ENCODE measurements at regions not wholly inside any gene's neighbourhood (a gene's known extent, or its start where the extent isn't known, plus 50 kb on each side); places are given as distances from the start of the nearest gene placed in this dataset.
"Not testable (repeated sequence)": the region's sequence is repeated elsewhere in the genome, so short reads cannot be mapped to it uniquely, and the experiment has no call there.

DNA sequence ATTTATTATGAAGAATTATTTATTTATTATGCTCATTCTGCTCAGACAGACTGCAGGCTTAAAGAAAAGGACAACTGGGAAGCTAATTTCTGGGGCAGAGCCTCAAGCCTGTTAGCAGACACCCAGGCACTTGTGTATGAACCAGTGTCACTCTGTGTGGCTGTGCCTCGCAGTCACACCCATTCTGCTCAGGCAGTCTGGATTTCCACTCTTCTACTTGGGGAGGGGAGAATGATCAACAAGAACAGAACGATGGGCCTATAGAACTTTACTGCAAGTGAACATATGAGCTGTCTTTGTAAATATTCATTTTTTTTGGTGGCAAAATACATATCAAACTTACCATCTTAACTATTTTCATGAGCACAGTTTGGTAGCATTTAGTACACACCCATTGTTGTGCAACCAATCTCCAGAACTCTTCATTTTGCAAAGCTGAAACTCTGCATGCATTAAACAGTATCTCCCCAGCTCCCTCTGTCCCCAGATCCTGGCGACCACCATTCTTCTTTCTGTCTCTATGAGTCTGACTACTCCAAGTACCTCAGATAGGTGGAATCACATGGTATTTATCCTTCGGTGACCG lies 181.7 kb downstream of the NUFIP1 start:
- peaks cover 12% of the 10 kb centered on the region for H3K4me1 ChIP-seq (ENCODE audit: control insufficient read depth, insufficient read depth, low read length)
- H3K27me3 ChIP-seq (ENCODE audit: control insufficient read depth, insufficient read depth, low read length) = no peaks in the 10 kb centered on the region
- no peak overlapping the region for H3K4me3 ChIP-seq (ENCODE audit: low read depth, low read length)
- H3K27ac ChIP-seq (ENCODE audit: low read depth, low read length) = no peak overlapping the region
- no peaks in the 10 kb centered on the region for H3K36me3 ChIP-seq (ENCODE audit: control insufficient read depth, insufficient read depth, low read length)
- no peaks in the 10 kb centered on the region for H3K9me3 ChIP-seq (ENCODE audit: control insufficient read depth, insufficient read depth, low read length)
- WGBS (ENCODE audit: insufficient coverage) = 100% methylated on average over 1 of the region's 5 CpGs
- DNase-seq (ENCODE audit: low read depth in 4 of 6, low spot score in 6 of 6) = no peak

DNA sequence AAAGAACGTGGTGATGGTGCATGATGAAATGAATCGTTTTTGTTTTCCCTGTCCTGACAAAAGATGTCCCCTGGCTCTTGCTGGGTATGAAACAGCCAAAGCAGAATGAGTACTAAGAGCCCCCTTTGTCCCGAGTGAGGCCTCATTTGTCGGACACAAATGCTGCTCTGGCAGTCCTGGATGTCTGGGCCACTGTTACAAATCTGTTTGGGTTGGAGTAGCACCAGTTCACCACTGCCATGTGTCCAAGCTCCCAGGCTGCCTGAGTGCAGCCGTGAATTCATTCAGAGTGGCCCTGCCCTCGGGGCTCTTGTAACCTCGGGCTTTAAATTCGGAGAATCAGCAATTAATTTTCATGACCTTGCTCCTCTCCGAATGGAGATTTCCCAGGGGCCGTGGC lies 182.4 kb downstream of the NUFIP1 start:
- Histone ChIP-seq H3K9me3 (ENCODE audit: control insufficient read depth, insufficient read depth, low read length) (no peaks in the 10 kb centered on the region), H3K27me3 (ENCODE audit: control insufficient read depth, insufficient read depth, low read length) (no peaks in the 10 kb centered on the region), H3K4me1 (ENCODE audit: control insufficient read depth, insufficient read depth, low read length) (peaks cover 12% of the 10 kb centered on the region), H3K36me3 (ENCODE audit: control insufficient read depth, insufficient read depth, low read length) (no peaks in the 10 kb centered on the region), H3K4me3 (ENCODE audit: low read depth, low read length) (no peak overlapping the region), H3K27ac (ENCODE audit: low read depth, low read length) (no peak overlapping the region)
- WGBS (ENCODE audit: insufficient coverage) = 49% methylated on average over 10 of the region's 10 CpGs
- DNase-seq (ENCODE audit: low read depth in 4 of 6, low spot score in 6 of 6) = peak in 3 of 6 donors; percentile 28 to 75 (median 33)

DNA sequence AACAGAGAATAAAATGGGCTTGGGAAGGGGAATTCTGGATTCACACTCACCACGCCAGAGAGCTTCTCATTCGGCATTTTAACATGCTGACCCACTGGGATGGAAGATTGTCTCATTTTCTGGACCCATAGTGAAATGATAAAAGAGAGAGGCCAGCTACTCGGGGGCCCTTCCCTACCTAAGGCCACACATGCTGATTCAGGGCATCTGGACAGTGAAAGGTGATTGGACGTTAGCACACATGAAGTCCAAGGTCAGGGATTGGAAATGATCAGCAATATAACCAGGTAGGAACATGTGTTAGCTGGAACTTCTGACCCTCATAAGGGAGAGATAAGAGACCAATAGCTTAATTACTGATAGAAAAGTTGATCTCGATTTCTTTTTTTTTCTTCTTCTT lies 183.7 kb downstream of the NUFIP1 start:
- no peaks in the 10 kb centered on the region for H3K27me3 ChIP-seq (ENCODE audit: control insufficient read depth, insufficient read depth, low read length)
- no peak overlapping the region for H3K27ac ChIP-seq (ENCODE audit: low read depth, low read length)
- no peaks in the 10 kb centered on the region for H3K36me3 ChIP-seq (ENCODE audit: control insufficient read depth, insufficient read depth, low read length)
- H3K9me3 ChIP-seq (ENCODE audit: control insufficient read depth, insufficient read depth, low read length) = no peaks in the 10 kb centered on the region
- 100% methylated on average over 2 of the region's 5 CpGs for WGBS (ENCODE audit: insufficient coverage)
- DNase-seq (ENCODE audit: low read depth in 4 of 6, low spot score in 6 of 6) = no peak
- no peak overlapping the region for H3K4me3 ChIP-seq (ENCODE audit: low read depth, low read length)
- H3K4me1 ChIP-seq (ENCODE audit: control insufficient read depth, insufficient read depth, low read length) = peaks cover 12% of the 10 kb centered on the region

DNA sequence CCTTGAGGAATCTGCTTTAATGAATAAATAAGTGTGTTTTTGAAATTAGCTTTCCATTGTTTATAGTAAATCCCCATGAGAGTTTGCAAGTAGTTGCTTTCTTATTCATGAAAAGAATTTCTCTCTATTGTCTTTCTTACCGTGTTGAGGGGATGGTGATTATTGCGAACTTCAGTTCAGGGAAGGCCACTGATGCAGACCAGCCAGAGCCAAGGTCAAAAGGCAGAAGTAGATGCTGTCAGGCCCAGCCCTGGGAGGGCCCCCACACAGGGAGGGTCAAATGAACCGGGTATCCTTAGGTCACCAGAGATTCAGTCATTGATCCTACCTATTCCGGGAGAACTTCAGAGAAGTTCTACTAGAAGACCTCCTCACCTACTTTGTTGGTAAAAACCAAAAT lies 185.9 kb downstream of the NUFIP1 start:
- Histone ChIP-seq H3K4me1 (ENCODE audit: control insufficient read depth, insufficient read depth, low read length) (peaks cover 12% of the 10 kb centered on the region), H3K9me3 (ENCODE audit: control insufficient read depth, insufficient read depth, low read length) (no peaks in the 10 kb centered on the region), H3K27ac (ENCODE audit: low read depth, low read length) (no peak overlapping the region), H3K36me3 (ENCODE audit: control insufficient read depth, insufficient read depth, low read length) (no peaks in the 10 kb centered on the region), H3K27me3 (ENCODE audit: control insufficient read depth, insufficient read depth, low read length) (no peaks in the 10 kb centered on the region), H3K4me3 (ENCODE audit: low read depth, low read length) (no peak overlapping the region)
- 94% methylated on average over 3 of the region's 4 CpGs for WGBS (ENCODE audit: insufficient coverage)
- peak in 1 of 6 donors; percentile 21 for DNase-seq (ENCODE audit: low read depth in 4 of 6, low spot score in 6 of 6)

DNA sequence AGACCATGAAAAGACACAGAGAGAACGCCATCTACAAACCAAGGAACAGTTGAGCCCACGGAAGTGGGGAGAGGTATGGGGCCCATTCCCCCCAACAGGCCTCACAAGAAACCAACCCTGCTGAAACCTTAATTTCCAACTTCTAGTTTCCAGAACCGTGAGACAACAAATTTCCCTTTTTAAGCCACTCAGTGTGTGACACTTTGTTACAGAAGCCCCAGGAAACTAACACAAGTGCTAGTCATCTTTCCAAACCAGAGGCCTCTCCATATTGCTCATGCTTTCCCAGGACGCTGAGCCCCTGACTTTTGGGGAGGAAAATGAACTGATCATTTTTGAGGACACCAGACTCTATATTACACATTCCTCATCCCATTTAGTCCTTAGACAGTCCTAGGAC lies 186.8 kb downstream of the NUFIP1 start:
- H3K36me3 ChIP-seq (ENCODE audit: control insufficient read depth, insufficient read depth, low read length) = no peaks in the 10 kb centered on the region
- 88% methylated on average over 1 of the region's 4 CpGs for WGBS (ENCODE audit: insufficient coverage)
- no peaks in the 10 kb centered on the region for H3K27me3 ChIP-seq (ENCODE audit: control insufficient read depth, insufficient read depth, low read length)
- no peak overlapping the region for H3K4me3 ChIP-seq (ENCODE audit: low read depth, low read length)
- DNase-seq (ENCODE audit: low read depth in 4 of 6, low spot score in 6 of 6) = no peak
- no peaks in the 10 kb centered on the region for H3K9me3 ChIP-seq (ENCODE audit: control insufficient read depth, insufficient read depth, low read length)
- no peak overlapping the region for H3K27ac ChIP-seq (ENCODE audit: low read depth, low read length)
- peaks cover 12% of the 10 kb centered on the region for H3K4me1 ChIP-seq (ENCODE audit: control insufficient read depth, insufficient read depth, low read length)

- 87% methylated on average over 4 of the region's 4 CpGs for WGBS (ENCODE audit: insufficient coverage)
- Histone ChIP-seq H3K27ac (ENCODE audit: low read depth, low read length) (no peak overlapping the region), H3K4me3 (ENCODE audit: low read depth, low read length) (no peak overlapping the region), H3K4me1 (ENCODE audit: control insufficient read depth, insufficient read depth, low read length) (peaks cover 8% of the 10 kb centered on the region), H3K27me3 (ENCODE audit: control insufficient read depth, insufficient read depth, low read length) (no peaks in the 10 kb centered on the region), H3K36me3 (ENCODE audit: control insufficient read depth, insufficient read depth, low read length) (no peaks in the 10 kb centered on the region), H3K9me3 (ENCODE audit: control insufficient read depth, insufficient read depth, low read length) (no peaks in the 10 kb centered on the region)
- no peak for DNase-seq (ENCODE audit: low read depth in 4 of 6, low spot score in 6 of 6)
These were observed 187.3 kb downstream of the NUFIP1 start for GRCh38 chr13:44801990-44802389.

DNA sequence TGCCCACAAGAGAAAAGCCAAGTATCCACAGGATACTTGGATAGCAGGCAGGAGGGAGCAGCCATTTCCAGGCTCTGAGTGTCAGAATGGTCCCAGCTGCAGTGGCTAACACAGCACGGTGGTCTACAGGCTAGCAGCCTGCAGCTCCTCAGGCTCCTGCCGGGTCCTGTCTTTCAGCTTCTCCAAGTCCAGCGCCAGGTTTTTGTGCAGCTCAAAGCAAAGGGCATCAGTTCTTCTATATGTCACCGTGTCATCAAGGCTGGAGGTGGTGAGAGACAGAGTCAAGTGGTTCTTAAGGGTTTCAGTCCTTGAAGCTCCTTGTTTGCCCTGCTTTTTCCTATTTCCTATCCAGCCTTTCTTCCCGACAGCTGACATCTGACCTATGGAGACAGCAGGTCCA lies 188.6 kb downstream of the NUFIP1 start:
- Histone ChIP-seq H3K27ac (ENCODE audit: low read depth, low read length) (no peak overlapping the region), H3K36me3 (ENCODE audit: control insufficient read depth, insufficient read depth, low read length) (no peaks in the 10 kb centered on the region), H3K4me1 (ENCODE audit: control insufficient read depth, insufficient read depth, low read length) (peaks cover 3% of the 10 kb centered on the region), H3K9me3 (ENCODE audit: control insufficient read depth, insufficient read depth, low read length) (no peaks in the 10 kb centered on the region), H3K27me3 (ENCODE audit: control insufficient read depth, insufficient read depth, low read length) (no peaks in the 10 kb centered on the region), H3K4me3 (ENCODE audit: low read depth, low read length) (no peak overlapping the region)
- no peak for DNase-seq (ENCODE audit: low read depth in 4 of 6, low spot score in 6 of 6)
- 94% methylated on average over 4 of the region's 5 CpGs for WGBS (ENCODE audit: insufficient coverage)

- peaks cover 3% of the 10 kb centered on the region for H3K4me1 ChIP-seq (ENCODE audit: control insufficient read depth, insufficient read depth, low read length)
- no peak overlapping the region for H3K4me3 ChIP-seq (ENCODE audit: low read depth, low read length)
- WGBS (ENCODE audit: insufficient coverage) = 60% methylated on average over 1 of the region's 2 CpGs
- no peak overlapping the region for H3K27ac ChIP-seq (ENCODE audit: low read depth, low read length)
- H3K27me3 ChIP-seq (ENCODE audit: control insufficient read depth, insufficient read depth, low read length) = no peaks in the 10 kb centered on the region
- no peaks in the 10 kb centered on the region for H3K36me3 ChIP-seq (ENCODE audit: control insufficient read depth, insufficient read depth, low read length)
- no peak for DNase-seq (ENCODE audit: low read depth in 4 of 6, low spot score in 6 of 6)
- H3K9me3 ChIP-seq (ENCODE audit: control insufficient read depth, insufficient read depth, low read length) = no peaks in the 10 kb centered on the region
These were observed 191.6 kb downstream of the NUFIP1 start for GRCh38 chr13:44797685-44798084.

DNA sequence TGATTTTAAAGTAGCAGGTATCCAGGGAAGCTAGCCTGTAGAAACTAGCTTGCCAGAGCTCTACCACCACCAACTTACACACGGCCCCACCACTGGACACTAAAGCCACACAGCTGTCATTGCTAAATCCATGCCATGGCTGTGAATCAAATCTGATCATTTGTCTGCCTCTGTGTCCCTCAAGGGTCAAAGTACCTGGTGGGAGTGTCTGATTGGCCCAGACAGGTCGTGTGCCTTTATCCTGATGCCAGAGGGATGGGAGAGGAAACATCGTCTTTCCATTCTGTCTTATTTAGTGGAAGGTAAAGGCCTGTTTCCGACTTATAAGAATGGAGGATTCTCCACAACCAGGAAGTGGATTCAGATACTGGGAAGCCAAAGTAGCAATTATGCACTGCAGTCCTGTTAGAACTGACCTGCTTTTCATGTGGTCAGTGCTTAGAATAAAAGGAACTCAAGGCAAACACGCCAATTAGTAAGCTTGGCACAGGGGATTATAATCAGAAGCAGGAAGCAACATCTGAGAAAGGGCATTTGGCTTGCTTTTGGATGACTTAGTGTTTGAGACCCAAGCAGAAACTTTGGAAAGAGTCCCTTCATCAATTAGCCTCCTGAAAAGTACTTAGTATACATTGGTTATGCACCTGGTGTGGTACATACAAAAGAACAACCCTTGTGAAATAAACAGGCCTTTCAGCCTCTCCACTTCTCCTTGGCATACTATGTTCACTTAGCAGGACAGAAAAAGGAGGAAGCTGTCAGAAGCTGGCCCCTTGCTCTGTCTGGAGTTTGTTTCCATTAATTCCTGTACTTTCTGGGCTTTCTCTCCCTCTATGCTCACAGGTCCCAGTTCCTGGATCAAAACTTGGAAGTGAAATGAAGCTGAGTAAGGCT lies 192.4 kb downstream of the NUFIP1 start:
- WGBS (ENCODE audit: insufficient coverage) = 48% methylated on average over 4 of the region's 5 CpGs
- peaks cover 3% of the 10 kb centered on the region for H3K4me1 ChIP-seq (ENCODE audit: control insufficient read depth, insufficient read depth, low read length)
- no peak overlapping the region for H3K4me3 ChIP-seq (ENCODE audit: low read depth, low read length)
- H3K36me3 ChIP-seq (ENCODE audit: control insufficient read depth, insufficient read depth, low read length) = no peaks in the 10 kb centered on the region
- no peak overlapping the region for H3K27ac ChIP-seq (ENCODE audit: low read depth, low read length)
- DNase-seq (ENCODE audit: low read depth in 4 of 6, low spot score in 6 of 6) = peak in 3 of 6 donors; percentile 43 to 81 (median 65)
- H3K27me3 ChIP-seq (ENCODE audit: control insufficient read depth, insufficient read depth, low read length) = no peaks in the 10 kb centered on the region
- H3K9me3 ChIP-seq (ENCODE audit: control insufficient read depth, insufficient read depth, low read length) = no peaks in the 10 kb centered on the region

DNA sequence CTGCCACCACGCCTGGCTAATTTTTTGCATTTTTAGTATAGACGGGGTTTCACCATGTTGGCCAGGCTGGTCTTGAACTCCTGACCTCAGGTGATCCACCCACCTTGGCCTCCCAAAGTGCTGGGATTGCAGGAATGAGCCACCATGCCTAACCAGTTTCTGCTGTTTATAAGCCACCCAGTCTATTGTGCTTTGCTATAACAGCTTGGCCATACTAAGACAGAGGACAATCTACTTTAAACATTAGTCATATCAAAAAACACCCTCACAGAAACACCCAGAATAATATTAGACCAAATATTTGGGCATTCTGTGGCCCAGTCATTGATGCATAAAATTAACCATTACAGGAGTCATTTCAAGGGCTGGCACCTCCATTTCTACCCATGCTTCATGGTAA lies 193.2 kb downstream of the NUFIP1 start:
- 100% methylated on average over 2 of the region's 2 CpGs for WGBS (ENCODE audit: insufficient coverage)
- H3K36me3 ChIP-seq (ENCODE audit: control insufficient read depth, insufficient read depth, low read length); H3K27me3 ChIP-seq (ENCODE audit: control insufficient read depth, insufficient read depth, low read length); H3K9me3 ChIP-seq (ENCODE audit: control insufficient read depth, insufficient read depth, low read length); H3K4me1 ChIP-seq (ENCODE audit: control insufficient read depth, insufficient read depth, low read length); H3K27ac ChIP-seq (ENCODE audit: low read depth, low read length); H3K4me3 ChIP-seq (ENCODE audit: low read depth, low read length); DNase-seq (ENCODE audit: low read depth in 4 of 6, low spot score in 6 of 6): not testable (repeated sequence)

Data from spinal cord (tissue), 9 donors.